ENCODE measurements at regions not wholly inside any gene's neighbourhood (a gene's known extent, or its start where the extent isn't known, plus 50 kb on each side); places are given as distances from the start of the nearest gene placed in this dataset.

GRCh38 chr2:30003128-30003527, 81.7 kb upstream of the ALK start:
- TF ChIP-seq CTCF (IDR thresholded peaks at IDR 0.05) (no peak), POLR2A (IDR thresholded peaks at IDR 0.05) (no peak)
